HG03103 (cell line): ENCODE measurements at regions not wholly inside any gene's neighbourhood (a gene's known extent, or its start where the extent isn't known, plus 50 kb on each side); places are given as distances from the start of the nearest gene placed in this dataset.

Source experiments
- ATAC-seq: cut with Tn5 transposase; IDR thresholded peaks from one replicate; pipeline ENCODE4 v1.9.1; 2021; ENCODE audit warnings: low read depth; ENCODE audit not compliant: unreplicated experiment

DNA sequence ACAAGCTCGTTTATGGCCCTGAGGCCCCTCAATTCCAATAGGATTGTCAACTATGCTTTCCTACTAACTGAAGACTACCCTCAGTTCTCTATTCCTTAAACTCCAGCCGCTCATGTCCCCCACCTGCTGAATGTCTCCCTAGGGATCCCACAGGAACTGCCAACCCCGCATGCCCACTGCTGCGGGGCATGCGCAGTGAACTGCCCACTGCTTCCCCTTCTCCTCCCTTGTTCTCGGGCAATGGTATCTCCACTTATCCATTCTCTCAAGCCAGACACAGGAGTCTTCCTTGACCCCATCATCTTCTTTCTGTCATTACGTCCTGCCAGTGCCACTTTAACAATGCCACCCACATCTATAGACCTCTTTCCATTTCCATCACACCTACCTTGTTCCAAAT is 90.0 kb downstream of the FGF18 start:
- no peak for ATAC-seq

- no peak for ATAC-seq
These were observed 93.0 kb downstream of the FGF18 start for GRCh38 chr5:171512397-171512796.

GRCh38 chr5:171513591-171513990 is 94.1 kb downstream of the FGF18 start:
- no peak for ATAC-seq

DNA sequence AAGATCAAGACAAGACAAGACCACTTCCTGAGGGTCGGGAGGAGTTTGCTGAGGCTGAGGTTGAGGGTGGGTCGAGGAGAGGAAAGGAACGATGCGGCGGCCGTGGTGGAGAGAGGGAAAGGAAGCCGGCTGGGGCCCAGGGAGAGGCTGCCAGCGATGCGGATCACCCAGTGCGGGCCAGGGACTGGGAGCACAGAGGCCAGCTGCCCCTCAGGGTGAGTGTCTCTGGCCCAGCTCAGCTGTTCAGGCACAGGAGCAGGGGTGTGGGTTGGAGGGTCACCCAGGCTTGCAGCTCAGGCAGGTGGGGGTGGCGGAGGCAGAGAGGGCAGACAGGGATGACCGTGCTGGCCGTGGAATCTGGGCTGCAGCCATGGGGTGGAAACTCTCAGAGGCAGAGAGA is 99.5 kb downstream of the FGF18 start:
- no peak for ATAC-seq

GRCh38 chr5:171520300-171521174 is 101.1 kb downstream of the FGF18 start:
- no peak for ATAC-seq

DNA sequence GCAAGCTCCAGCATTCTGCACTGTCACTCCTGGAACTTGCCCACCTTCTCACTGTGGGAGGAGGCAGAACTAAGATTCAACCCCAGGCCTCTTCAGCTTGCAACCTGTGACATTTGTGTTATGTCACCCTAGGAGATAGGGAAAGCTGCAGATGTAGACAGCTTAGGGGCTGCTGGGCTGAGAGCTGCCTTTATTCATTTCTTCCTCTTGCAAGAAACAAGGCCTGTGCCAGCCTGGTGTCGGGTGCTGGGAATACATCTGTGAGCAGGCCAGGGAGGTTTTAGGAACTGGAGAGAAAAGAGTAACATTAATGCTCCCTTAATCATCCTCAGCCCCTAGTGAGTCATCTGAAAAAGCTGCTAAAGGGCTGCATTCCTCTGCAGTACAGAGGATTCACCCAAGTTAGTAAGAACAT is 101.8 kb downstream of the FGF18 start:
- no peak for ATAC-seq

DNA sequence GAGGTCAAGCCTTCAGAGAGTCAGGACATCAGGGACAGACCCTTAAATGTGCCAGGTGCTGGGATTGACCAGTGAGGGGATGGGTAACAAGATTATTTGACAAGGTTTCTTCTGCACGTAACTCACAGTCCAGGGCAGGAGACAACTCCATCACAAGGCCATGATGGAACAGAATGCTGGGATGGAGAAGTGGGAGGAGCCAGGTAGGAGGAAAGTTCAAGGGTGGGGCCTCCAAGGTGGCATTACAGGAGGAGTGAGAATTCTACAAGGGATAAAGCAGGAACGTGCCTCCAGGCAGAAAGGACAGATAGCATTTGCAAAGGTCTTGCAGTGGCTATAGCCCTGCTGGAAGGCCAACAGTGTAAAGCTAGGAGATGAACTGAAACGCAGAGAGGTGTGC is 102.2 kb downstream of the FGF18 start:
- ATAC-seq = no peak

DNA sequence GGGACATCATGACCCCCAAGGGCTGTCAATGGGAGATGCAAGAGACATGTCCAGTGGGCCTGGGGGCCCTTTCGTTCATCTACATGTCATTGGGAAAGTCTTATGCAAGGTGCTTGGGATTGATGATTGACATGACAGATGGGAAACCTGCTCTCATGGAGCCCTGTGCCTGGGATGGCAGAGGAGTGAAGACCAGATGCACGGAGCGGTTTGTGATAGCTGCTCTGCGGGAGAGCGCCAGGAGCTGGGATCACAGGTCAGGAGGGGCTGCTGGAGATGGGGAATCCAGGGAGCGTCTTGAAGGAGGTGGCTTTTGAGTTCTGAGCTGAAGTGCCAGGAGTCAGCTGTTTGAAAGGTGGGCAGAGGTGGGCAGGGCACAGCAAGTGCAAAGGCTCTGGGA is 104.3 kb downstream of the FGF18 start:
- ATAC-seq = no peak

DNA sequence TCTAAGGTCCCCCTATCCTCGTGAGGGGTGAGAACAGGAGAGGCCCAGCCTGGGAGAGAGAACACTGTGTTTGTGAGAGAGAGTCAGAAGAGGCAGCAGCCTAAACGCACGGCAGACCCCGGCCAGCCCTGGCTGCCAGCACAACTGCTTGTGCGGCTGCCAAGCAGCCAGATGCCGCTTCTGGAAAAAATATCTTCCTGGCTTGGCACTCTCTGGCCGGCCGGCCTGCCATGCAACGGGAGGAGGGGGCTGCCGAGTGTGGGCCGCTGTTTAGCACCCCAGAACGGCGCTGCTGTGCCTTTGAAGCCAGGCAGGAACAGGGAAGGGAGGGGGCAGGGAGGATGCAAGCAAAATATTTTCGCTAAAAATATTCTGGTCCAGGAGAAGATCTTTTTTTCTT is 105.0 kb downstream of the FGF18 start:
- no peak for ATAC-seq

DNA sequence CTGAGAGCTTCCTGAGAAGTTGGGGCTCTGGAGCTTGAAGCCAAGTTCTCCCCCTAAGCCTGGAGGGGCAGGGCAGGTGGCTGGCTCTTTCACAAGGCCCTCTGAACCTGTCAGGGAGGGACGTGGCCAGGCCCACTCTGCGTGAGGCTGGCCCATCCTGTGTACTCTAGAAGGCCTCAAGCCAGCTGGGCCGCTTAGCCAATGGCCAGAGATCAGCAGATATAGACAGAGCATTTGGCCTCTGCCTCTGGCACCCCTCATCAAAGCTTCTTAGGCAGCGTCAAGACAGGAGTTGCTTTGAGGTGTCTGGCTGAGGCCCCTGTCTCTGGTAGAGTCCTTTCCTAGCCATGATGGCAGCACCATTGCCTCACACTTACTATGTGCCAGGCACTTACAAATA is 105.6 kb downstream of the FGF18 start:
- ATAC-seq = no peak

- no peak for ATAC-seq
These were observed 108.6 kb downstream of the FGF18 start for GRCh38 chr5:171528036-171528435.

- ATAC-seq = no peak
These were observed 109.6 kb downstream of the FGF18 start for GRCh38 chr5:171528865-171529614.

GRCh38 chr5:171531638-171532037 is 112.2 kb downstream of the FGF18 start:
- no peak for ATAC-seq

DNA sequence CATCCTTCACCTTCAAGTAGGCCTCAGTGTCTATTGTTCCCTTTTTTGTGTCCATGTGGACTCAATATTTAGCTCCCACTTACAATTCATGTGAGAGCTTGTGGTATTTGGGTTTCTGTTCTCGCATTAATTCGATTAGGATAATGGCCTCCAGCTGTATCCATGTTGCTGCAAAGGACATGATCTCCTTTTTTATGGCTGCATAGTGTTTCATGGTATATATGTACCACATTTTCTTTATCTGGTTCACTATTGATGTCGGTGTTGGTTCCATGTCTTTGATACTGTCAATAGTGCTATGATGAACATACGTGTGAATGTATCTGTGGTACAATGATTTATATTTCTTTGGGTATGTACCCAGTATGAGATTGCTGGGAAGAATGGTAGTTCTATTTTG is 113.7 kb downstream of the FGF18 start:
- no peak for ATAC-seq

DNA sequence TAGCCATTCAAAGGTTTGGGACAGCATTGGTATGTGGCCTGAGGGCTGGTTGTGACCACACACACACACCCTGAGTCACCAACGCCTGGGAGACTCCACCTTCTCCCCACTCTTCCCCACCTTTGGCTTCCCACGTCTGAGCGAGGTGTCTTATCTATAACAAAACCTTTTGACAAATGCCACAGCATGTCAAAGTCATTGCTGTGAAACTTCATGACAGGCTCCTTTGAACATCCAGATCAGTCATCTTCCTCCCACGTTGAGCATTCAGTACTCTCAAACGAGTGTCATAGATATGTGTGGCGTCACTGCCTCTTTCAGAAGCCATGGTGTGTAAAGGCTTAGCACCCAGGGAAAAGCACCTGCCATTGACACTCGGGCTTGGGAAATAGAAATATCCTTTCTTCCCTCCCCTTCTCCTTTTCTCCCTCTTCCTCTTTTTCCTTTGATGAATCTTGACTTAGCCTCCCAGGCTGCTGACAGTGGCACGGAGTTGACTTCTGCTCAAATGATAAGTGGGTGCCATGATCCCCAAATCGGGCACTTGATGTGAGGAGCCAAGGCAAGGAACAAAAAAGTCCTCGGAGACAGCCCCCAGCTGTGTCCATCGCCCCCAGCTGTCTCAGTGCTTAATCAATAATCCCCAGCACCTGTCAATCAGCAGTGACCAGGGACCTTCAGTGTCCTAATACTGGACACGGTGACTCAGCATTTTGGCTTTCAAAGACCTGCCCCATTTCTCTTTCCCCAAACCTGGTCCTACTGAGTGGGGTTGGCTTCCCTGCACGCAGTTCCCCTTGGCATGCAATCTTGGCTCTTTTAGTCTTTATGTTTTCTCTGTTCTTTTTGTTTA is 114.8 kb downstream of the FGF18 start:
- ATAC-seq = no peak

DNA sequence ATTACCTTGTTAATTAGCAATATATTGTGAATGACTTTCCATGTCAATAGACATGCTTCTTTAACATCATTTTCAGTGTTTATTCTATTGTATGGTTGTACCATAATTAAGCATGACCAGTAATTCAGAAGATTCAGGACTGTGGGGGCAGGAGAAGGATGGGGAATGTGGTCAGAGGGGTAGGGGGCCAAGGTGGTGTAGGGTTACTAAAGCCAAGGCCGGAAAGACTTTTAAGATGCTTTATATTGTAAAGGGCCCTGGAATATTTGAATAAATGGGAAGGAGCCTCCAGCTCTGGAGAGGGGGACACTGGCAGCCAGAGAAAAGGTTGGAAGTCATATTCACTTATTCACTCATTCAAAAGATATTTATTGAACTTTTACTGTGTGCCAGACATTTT is 115.7 kb downstream of the FGF18 start:
- no peak for ATAC-seq

GRCh38 chr5:171537070-171537849 is 117.8 kb downstream of the FGF18 start:
- ATAC-seq = no peak

DNA sequence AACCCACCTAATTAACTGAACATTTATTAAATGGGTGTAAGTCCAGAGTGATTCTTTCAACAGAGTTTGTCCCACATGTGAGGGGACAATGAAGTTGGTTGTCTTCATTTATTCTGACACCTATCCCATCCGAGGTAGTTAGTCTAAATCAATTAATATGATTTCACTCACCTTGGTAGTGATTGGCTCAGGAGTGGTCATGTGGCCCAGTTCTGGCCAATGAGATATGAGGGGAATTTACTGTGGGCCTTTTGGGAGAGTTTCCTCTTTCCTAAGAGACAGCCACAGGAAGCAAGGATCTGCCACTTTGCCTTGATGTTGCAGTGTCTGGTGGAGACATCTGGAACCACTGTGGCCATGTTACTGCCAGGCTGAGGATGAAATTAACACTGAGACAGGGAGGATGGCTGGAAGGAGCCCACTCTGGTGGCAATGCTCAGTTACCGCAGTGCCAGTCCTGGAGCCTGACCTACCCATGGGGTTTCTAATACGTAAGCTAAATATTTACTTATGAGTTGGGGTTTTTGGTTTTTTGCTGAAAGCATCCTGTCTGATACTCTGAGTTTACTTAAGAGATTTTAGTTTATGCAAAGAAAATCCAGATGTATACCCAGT is 118.6 kb downstream of the FGF18 start:
- no peak for ATAC-seq

DNA sequence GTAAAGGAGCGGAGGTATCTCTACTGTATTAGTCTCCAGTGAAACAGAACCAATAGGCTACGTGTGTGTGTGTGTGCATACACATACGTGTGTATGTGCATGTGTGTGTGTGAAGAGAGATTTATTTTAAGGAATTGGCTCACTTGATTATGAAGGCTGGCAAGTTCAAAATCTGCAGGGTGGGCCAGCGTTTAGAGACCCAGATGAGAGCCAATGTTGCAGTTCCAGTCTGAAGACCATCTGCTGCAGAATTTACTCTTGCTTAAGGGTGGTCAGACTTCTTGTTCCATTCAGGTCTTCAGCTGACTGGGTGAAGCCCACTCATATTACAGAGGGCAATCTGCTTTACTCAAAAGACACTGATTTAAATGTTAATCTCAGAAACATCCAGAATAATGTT is 119.2 kb downstream of the FGF18 start:
- ATAC-seq = no peak

- no peak for ATAC-seq
These were observed 121.4 kb downstream of the FGF18 start for GRCh38 chr5:171540865-171541264.
